Aorta (tissue), 5 donors: ENCODE measurements at regions not wholly inside any gene's neighbourhood (a gene's known extent, or its start where the extent isn't known, plus 50 kb on each side); places are given as distances from the start of the nearest gene placed in this dataset.

Experiments used
- ATAC-seq: fragments of 200-7000 bp; cut with Tn5 transposase; one replicate; pipeline ENCODE4 v1.9.1; 2022; ENCODE audit warnings: moderate library complexity; ENCODE audit not compliant: low FRiP score
- DNase-seq, 2 donors: peaks; one replicate each; pipeline ENCODE4 v3.0.0-alpha.2; 2020
- H3K27ac ChIP-seq, 2 donors: one replicate each; pipeline ENCODE4 v1.5.1; 2013; ENCODE audit warnings: low read length in 2 of 2, mild to moderate bottlenecking in 2 of 2, moderate library complexity in 2 of 2, control low read depth in 1 of 2, inconsistent platforms in 1 of 2, low read depth in 1 of 2
- H3K27me3 ChIP-seq, 2 donors: one replicate each; pipeline ENCODE4 v1.6.1; 2013; ENCODE audit warnings: control low read depth in 1 of 2, low read length in 1 of 2, mild to moderate bottlenecking in 1 of 2, moderate library complexity in 1 of 2; ENCODE audit not compliant: insufficient read depth in 2 of 2, control insufficient read depth in 1 of 2
- H3K36me3 ChIP-seq, 2 donors: one replicate each; pipeline ENCODE4 v1.6.1; 2013; ENCODE audit warnings: control low read depth in 1 of 2, low read length in 1 of 2, mild to moderate bottlenecking in 1 of 2; ENCODE audit not compliant: insufficient read depth in 2 of 2, control insufficient read depth in 1 of 2
- H3K4me1 ChIP-seq, 2 donors: one replicate each; pipeline ENCODE4 v1.6.1; 2013; ENCODE audit warnings: low read length in 2 of 2, control low read depth in 1 of 2, mild to moderate bottlenecking in 1 of 2, moderate library complexity in 1 of 2; ENCODE audit not compliant: insufficient read depth in 2 of 2, control insufficient read depth in 1 of 2
- H3K4me3 ChIP-seq, 2 donors: one replicate each; pipeline ENCODE4 v1.5.1; 2013; ENCODE audit warnings: low read length in 2 of 2, control low read depth in 1 of 2, mild to moderate bottlenecking in 1 of 2
- H3K9me3 ChIP-seq: one replicate; pipeline ENCODE4 v1.6.1; 2013; ENCODE audit warnings: mild to moderate bottlenecking, low read length; ENCODE audit not compliant: control insufficient read depth
- WGBS, 2 donors: extraction: QIAGEN DNeasy Blood & Tissue Kit; methylation state at CpG; one replicate each; pipeline ENCODE4 v1.1.7; 2013; 5-methylcytosine and 5-hydroxymethylcytosine counted together
- intact Hi-C, 2 donors: fragments of 100-400 bp; cut with DNase I; formaldehyde crosslinking; loops; one replicate each; pipeline versions ENCODE4 v1.14.2 to v1.15.0; 2022
- donor health status: healthy with polysubstance abuse.
- donor health status: Bipolar disorder and iron deficiency.
- donor health status: DM: no; HTN: no; CAD: no.
- donor health status: DM: no; HTN: no; CAD: no.
- donor health status: DM: yes; HTN: yes; CAD: no.

GRCh38 chr14:85958069-85958468 lies 428.1 kb downstream of the FLRT2 start:
- no peak overlapping the region for H3K4me3 ChIP-seq
- H3K36me3 ChIP-seq: no peaks in the 10 kb centered on the region
- intact Hi-C loops: no loop called here
- ATAC-seq (no peak), DNase-seq (no peak)
- H3K27me3 ChIP-seq: no peaks in the 10 kb centered on the region
- H3K9me3 ChIP-seq: no peaks in the 10 kb centered on the region
- H3K27ac ChIP-seq: no peak overlapping the region
- 57 to 61% methylated on average over 1 of the region's 1 CpG for WGBS, 2 donors
- no peaks in the 10 kb centered on the region for H3K4me1 ChIP-seq

- ATAC-seq (no peak), DNase-seq (no peak)
- 60 to 80% methylated on average over 3 of the region's 3 CpGs for WGBS, 2 donors
- H3K27ac ChIP-seq: no peak overlapping the region
- H3K27me3 ChIP-seq: no peaks in the 10 kb centered on the region
- no peak overlapping the region for H3K4me3 ChIP-seq
- intact Hi-C loops: no loop called here
- H3K36me3 ChIP-seq: no peaks in the 10 kb centered on the region
- no peaks in the 10 kb centered on the region for H3K9me3 ChIP-seq
- H3K4me1 ChIP-seq: no peaks in the 10 kb centered on the region
Measured at GRCh38 chr14:85953265-85953664, 423.3 kb downstream of the FLRT2 start.

GRCh38 chr14:85948153-85948552 lies 418.2 kb downstream of the FLRT2 start:
- intact Hi-C loops: no loop called here
- WGBS, 2 donors: 61 to 65% methylated on average over 4 of the region's 4 CpGs
- no peak for ATAC-seq

GRCh38 chr14:85947461-85948139 lies 417.7 kb downstream of the FLRT2 start:
- no peaks in the 10 kb centered on the region for H3K36me3 ChIP-seq
- no peaks in the 10 kb centered on the region for H3K9me3 ChIP-seq
- H3K27ac ChIP-seq: no peak overlapping the region
- no peak overlapping the region for H3K4me3 ChIP-seq
- ATAC-seq: no peak
- intact Hi-C loops: no loop called here
- H3K4me1 ChIP-seq: no peaks in the 10 kb centered on the region
- DNase-seq: no peak
- 51 to 52% methylated on average over 4 of the region's 4 CpGs for WGBS, 2 donors
- no peaks in the 10 kb centered on the region for H3K27me3 ChIP-seq

More at GRCh38 chr14:85948153-85948552, 418.2 kb downstream of the FLRT2 start:
- Histone ChIP-seq H3K27me3 (no peaks in the 10 kb centered on the region), H3K9me3 (no peaks in the 10 kb centered on the region), H3K36me3 (no peaks in the 10 kb centered on the region), H3K27ac (no peak overlapping the region), H3K4me1 (no peaks in the 10 kb centered on the region), H3K4me3 (no peak overlapping the region)
- no peak for DNase-seq

- intact Hi-C loops: no loop called here
- no peaks in the 10 kb centered on the region for H3K9me3 ChIP-seq
- no peak overlapping the region for H3K4me3 ChIP-seq
- WGBS, 2 donors: 85 to 93% methylated on average over 1 of the region's 1 CpG
- no peaks in the 10 kb centered on the region for H3K4me1 ChIP-seq
- no peak for ATAC-seq
- no peaks in the 10 kb centered on the region for H3K36me3 ChIP-seq
- no peak overlapping the region for H3K27ac ChIP-seq
- no peaks in the 10 kb centered on the region for H3K27me3 ChIP-seq
- DNase-seq: no peak
Measured at GRCh38 chr14:85943192-85943591, 413.2 kb downstream of the FLRT2 start.

GRCh38 chr14:85934886-85935254 lies 404.9 kb downstream of the FLRT2 start:
- no peaks in the 10 kb centered on the region for H3K27me3 ChIP-seq
- intact Hi-C loops: no loop called here
- H3K4me3 ChIP-seq: no peak overlapping the region
- no peak for DNase-seq
- no peak for ATAC-seq
- H3K9me3 ChIP-seq: no peaks in the 10 kb centered on the region
- 41 to 57% methylated on average over 3 of the region's 3 CpGs for WGBS, 2 donors
- no peak overlapping the region for H3K27ac ChIP-seq
- H3K36me3 ChIP-seq: no peaks in the 10 kb centered on the region
- H3K4me1 ChIP-seq: no peaks in the 10 kb centered on the region

GRCh38 chr14:85934123-85934885 lies 404.4 kb downstream of the FLRT2 start:
- no peaks in the 10 kb centered on the region for H3K36me3 ChIP-seq
- WGBS, 2 donors: 68 to 79% methylated on average over 12 of the region's 12 CpGs
- no peaks in the 10 kb centered on the region for H3K27me3 ChIP-seq
- ATAC-seq: no peak
- intact Hi-C loops: no loop called here
- H3K4me3 ChIP-seq: no peak overlapping the region
- DNase-seq: peak in 1 of 2 donors; percentile 44
- no peaks in the 10 kb centered on the region for H3K4me1 ChIP-seq
- H3K9me3 ChIP-seq: peaks cover 1% of the 10 kb centered on the region
- H3K27ac ChIP-seq: no peak overlapping the region

- Histone ChIP-seq H3K36me3 (no peaks in the 10 kb centered on the region), H3K27me3 (no peaks in the 10 kb centered on the region), H3K4me1 (no peaks in the 10 kb centered on the region), H3K9me3 (no peaks in the 10 kb centered on the region), H3K4me3 (no peak overlapping the region), H3K27ac (no peak overlapping the region)
- DNase-seq (no peak), ATAC-seq (no peak)
- WGBS, 2 donors: 55 to 69% methylated on average over 3 of the region's 3 CpGs
- intact Hi-C loops: no loop called here
Measured at GRCh38 chr14:85921241-85921640, 391.3 kb downstream of the FLRT2 start.

GRCh38 chr14:85917716-85918115 lies 387.8 kb downstream of the FLRT2 start:
- 29 to 40% methylated on average over 4 of the region's 4 CpGs for WGBS, 2 donors
- no peaks in the 10 kb centered on the region for H3K27me3 ChIP-seq

More at GRCh38 chr14:85917716-85918115, 387.8 kb downstream of the FLRT2 start:
- no peak overlapping the region for H3K4me3 ChIP-seq
- no peak for ATAC-seq
- H3K27ac ChIP-seq: no peak overlapping the region
- DNase-seq: no peak
- no peaks in the 10 kb centered on the region for H3K4me1 ChIP-seq
- intact Hi-C loops: no loop called here
- no peaks in the 10 kb centered on the region for H3K36me3 ChIP-seq
- H3K9me3 ChIP-seq: no peaks in the 10 kb centered on the region
